Upper lobe of left lung (tissue), 4 donors: ENCODE measurements at regions not wholly inside any gene's neighbourhood (a gene's known extent, or its start where the extent isn't known, plus 50 kb on each side); places are given as distances from the start of the nearest gene placed in this dataset.

Experiments used
- EP300 ChIP-seq, 4 donors: sonication (generic); formaldehyde crosslinking; IDR thresholded peaks; one replicate each; pipeline ENCODE4 v1.5.1; 2017; ENCODE audit warnings: antibody characterized with exemption in 4 of 4, control low read depth in 2 of 4
- POLR2A ChIP-seq, 4 donors: fragments of 450-650 bp; IDR thresholded peaks; one replicate each; pipeline ENCODE4 v1.5.1; 2016 to 2017; ENCODE audit warnings: antibody characterized with exemption in 4 of 4, mild to moderate bottlenecking in 2 of 4
- TF ChIP-seq, protein P1 (sequence below), 6 experiments: fragments of 450-650 bp in 4 of 6; fragments of 200-600 bp in 2 of 6; sonication (generic) in 2 of 6; IDR thresholded peaks; one replicate each; pipeline ENCODE4 v1.5.1; 2016 to 2019; ENCODE audit warnings: antibody characterized with exemption in 6 of 6

- TF ChIP-seq, protein P1, sequence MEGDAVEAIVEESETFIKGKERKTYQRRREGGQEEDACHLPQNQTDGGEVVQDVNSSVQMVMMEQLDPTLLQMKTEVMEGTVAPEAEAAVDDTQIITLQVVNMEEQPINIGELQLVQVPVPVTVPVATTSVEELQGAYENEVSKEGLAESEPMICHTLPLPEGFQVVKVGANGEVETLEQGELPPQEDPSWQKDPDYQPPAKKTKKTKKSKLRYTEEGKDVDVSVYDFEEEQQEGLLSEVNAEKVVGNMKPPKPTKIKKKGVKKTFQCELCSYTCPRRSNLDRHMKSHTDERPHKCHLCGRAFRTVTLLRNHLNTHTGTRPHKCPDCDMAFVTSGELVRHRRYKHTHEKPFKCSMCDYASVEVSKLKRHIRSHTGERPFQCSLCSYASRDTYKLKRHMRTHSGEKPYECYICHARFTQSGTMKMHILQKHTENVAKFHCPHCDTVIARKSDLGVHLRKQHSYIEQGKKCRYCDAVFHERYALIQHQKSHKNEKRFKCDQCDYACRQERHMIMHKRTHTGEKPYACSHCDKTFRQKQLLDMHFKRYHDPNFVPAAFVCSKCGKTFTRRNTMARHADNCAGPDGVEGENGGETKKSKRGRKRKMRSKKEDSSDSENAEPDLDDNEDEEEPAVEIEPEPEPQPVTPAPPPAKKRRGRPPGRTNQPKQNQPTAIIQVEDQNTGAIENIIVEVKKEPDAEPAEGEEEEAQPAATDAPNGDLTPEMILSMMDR (IDR thresholded peaks at IDR 0.05): no peak
- no peak for TF ChIP-seq EP300 (IDR thresholded peaks at IDR 0.05)
- no peak for TF ChIP-seq POLR2A (IDR thresholded peaks at IDR 0.05)
These were observed 1395.9 kb downstream of the BRD1 start for GRCh38 chr22:48431536-48432315.
